ENCODE measurements at regions not wholly inside any gene's neighbourhood (a gene's known extent, or its start where the extent isn't known, plus 50 kb on each side); places are given as distances from the start of the nearest gene placed in this dataset.

- H4K8ac ChIP-seq (ENCODE audit: low read depth in 2 of 2, low read length in 2 of 2) = no peak overlapping the region; a peak in 1 of 4 replicates
- no peak for TF ChIP-seq CEBPB (IDR thresholded peaks at IDR 0.05; ENCODE audit: low read depth, low read length)
- no peak for TF ChIP-seq USF2 (IDR thresholded peaks at IDR 0.05; ENCODE audit: low read depth, low read length)
- TF ChIP-seq MAFK (IDR thresholded peaks at IDR 0.05; ENCODE audit: low read depth, low read length) = no peak
- no peak for TF ChIP-seq NFE2L2 (IDR thresholded peaks at IDR 0.05; ENCODE audit: low read depth, low read length)
- no peak for TF ChIP-seq SMC3 (IDR thresholded peaks at IDR 0.05; ENCODE audit: low read depth, low read length)
- TF ChIP-seq BHLHE40 (IDR thresholded peaks at IDR 0.05; ENCODE audit: low read depth, low read length) = no peak
- TF ChIP-seq MXI1 (IDR thresholded peaks at IDR 0.05; ENCODE audit: borderline replicate concordance, low read depth, low read length) = no peak
- no peak for TF ChIP-seq ELK1 (IDR thresholded peaks at IDR 0.05; ENCODE audit: borderline replicate concordance, low read depth, low read length)
- no peak for TF ChIP-seq FOS (IDR thresholded peaks at IDR 0.05; ENCODE audit: low read depth, low read length)
- no peak for TF ChIP-seq RAD21 (IDR thresholded peaks at IDR 0.05; ENCODE audit: low read length)
- TF ChIP-seq RCOR1 (IDR thresholded peaks at IDR 0.05; ENCODE audit: insufficient replicate concordance, low read length) = no peak
- TF ChIP-seq RFX5 (IDR thresholded peaks at IDR 0.05; ENCODE audit: low read depth, low read length) = no peak
- no peak for TF ChIP-seq MAZ (IDR thresholded peaks at IDR 0.05; ENCODE audit: borderline replicate concordance, low read depth, low read length)
- TF ChIP-seq POLR2A (IDR thresholded peaks at IDR 0.05; ENCODE audit: low read depth, low read length) = no peak
- TF ChIP-seq CTCF (conservative IDR thresholded peaks at IDR 0.05; ENCODE audit: low read depth, low read length) = no peak
- peak overlapping the region; percentile 42; the same call in 1 of the 2 replicates for H3K4me2 ChIP-seq (ENCODE audit: low read depth, low read length)
- peak; percentile 55 for DNase-seq
- H3K36me3 ChIP-seq (ENCODE audit: control insufficient read depth, insufficient read depth, low read length) = no peaks in the 10 kb centered on the region
- intact Hi-C loops (cut with micrococcal nuclease) = no loop called here
- WGBS, 2 experiments (ENCODE audit: extremely low coverage in 2 of 2, insufficient read length in 1 of 2) = no CpG with 5 or more reads among the region's 1 CpG
- H3K9me3 ChIP-seq (ENCODE audit: control insufficient read depth, insufficient read depth, low read length) = no peaks in the 10 kb centered on the region
- H2BK15ac ChIP-seq (ENCODE audit: low read depth, low read length) = peak overlapping the region; percentile 59; the same call in 1 of the 3 replicates
- no peak overlapping the region for H3K27ac ChIP-seq (ENCODE audit: insufficient read depth, low read length)
- peak overlapping the region; percentile 68; the same call in 1 of the 2 replicates for H3K14ac ChIP-seq (replicated peaks; ENCODE audit: low read depth, low read length)
- H3K27me3 ChIP-seq (ENCODE audit: control insufficient read depth, insufficient read depth, low read length) = no peaks in the 10 kb centered on the region
- peaks cover 11 to 37% of the 10 kb centered on the region in 2 experiments; a peak in 3 of 4 replicates for H3K79me1 ChIP-seq (ENCODE audit: low read depth in 1 of 2, low read length in 2 of 2)
- H3K4me1 ChIP-seq (ENCODE audit: control insufficient read depth, insufficient read depth, low read length) = peaks cover 11% of the 10 kb centered on the region
- H3K9ac ChIP-seq (ENCODE audit: low read depth, low read length) = no peak overlapping the region
- H2BK5ac ChIP-seq (ENCODE audit: low read depth, low read length, poor library complexity, severe bottlenecking) = peak overlapping the region; percentile 9
- no peak overlapping the region for H2AK5ac ChIP-seq (ENCODE audit: low read depth, low read length)
- BruUV-seq (replicated peaks) = no TSS peak
- ATAC-seq (ENCODE audit: low read depth) = 0 out of 2 replicates have a peak, but pooled peaks have one; percentile 19
- H3K4me3 ChIP-seq (ENCODE audit: insufficient read depth, low read depth, low read length) = no peak overlapping the region
- dilution Hi-C loops (cut with HindIII; ENCODE audit: low sequenced_read_pairs, unreplicated experiment) = no loop called here
- ChIA-PET POLR2A (ENCODE audit: unreplicated experiment) (no interaction called here), CTCF (no interaction called here)
- no peak overlapping the region; the same call in 1 of the 2 replicates for H3K4ac ChIP-seq (ENCODE audit: low read depth, low read length)
- H2BK120ac ChIP-seq (ENCODE audit: low read depth, low read length) = peak overlapping the region; percentile 26; the same call in 1 of the 2 replicates
- H3K56ac ChIP-seq (ENCODE audit: extremely low read depth, insufficient read depth, low read length) = no peak overlapping the region
- no peak overlapping the region for H2AFZ ChIP-seq (replicated peaks; ENCODE audit: low read length, poor library complexity)
- peaks cover 20% of the 10 kb centered on the region for H3K9me1 ChIP-seq (ENCODE audit: insufficient read depth, low read length)
- no peak overlapping the region for H3K23ac ChIP-seq (ENCODE audit: low read depth, low read length)
- H3K18ac ChIP-seq (ENCODE audit: low read depth, low read length) = no peak overlapping the region
- H2AK9ac ChIP-seq (replicated peaks; ENCODE audit: low read depth, low read length, poor library complexity) = no peak overlapping the region
- in situ Hi-C loops (cut with MboI; ENCODE audit: low sequenced_read_pairs) = no loop called here
- H4K5ac ChIP-seq (ENCODE audit: low read depth, low read length) = no peak overlapping the region
- no peak overlapping the region for H4K91ac ChIP-seq (ENCODE audit: insufficient read depth, low read depth, low read length)
- no peaks in the 10 kb centered on the region for H4K20me1 ChIP-seq (ENCODE audit: insufficient read depth, low read length)
- H2BK20ac ChIP-seq (ENCODE audit: low read depth, low read length) = peak overlapping the region; percentile 95; the same call in 1 of the 2 replicates
Measured at GRCh38 chr12:76268267-76268666, 79.9 kb downstream of the BBS10 start.
